ENCODE measurements at regions not wholly inside any gene's neighbourhood (a gene's known extent, or its start where the extent isn't known, plus 50 kb on each side); places are given as distances from the start of the nearest gene placed in this dataset.

- Histone ChIP-seq H3K9ac (ENCODE audit: extremely low read depth, insufficient read length, low read length) (no peak overlapping the region), H2AFZ (ENCODE audit: low read length) (no peak overlapping the region), H3T11ph (ENCODE audit: low read length) (no peak overlapping the region), H2AK5ac (ENCODE audit: insufficient read length, low read length) (no peak overlapping the region), H3K27me3 (ENCODE audit: insufficient read depth, low read length) (no peaks in the 10 kb centered on the region), H3K79me2 (ENCODE audit: insufficient read depth, low read length) (no peaks in the 10 kb centered on the region), H3K56ac (ENCODE audit: insufficient read length, low read depth, low read length) (no peak overlapping the region), H3K9me3 (ENCODE audit: control insufficient read depth, low read depth, low read length) (peaks cover 28% of the 10 kb centered on the region), H2BK5ac (ENCODE audit: insufficient read length, low read length) (no peak overlapping the region), H4K91ac (ENCODE audit: insufficient read length, low read depth, low read length) (no peak overlapping the region), H3K4me1 (ENCODE audit: insufficient read depth, low read length) (no peaks in the 10 kb centered on the region), H3K27ac (ENCODE audit: insufficient read length, low read depth, low read length) (no peak overlapping the region), H3K18ac (ENCODE audit: insufficient read length, low read depth, low read length) (no peak overlapping the region), H4K8ac (replicated peaks; ENCODE audit: insufficient read length, low read depth, low read length) (no peak overlapping the region), H3K4me2 (ENCODE audit: insufficient read depth, insufficient read length, low read length) (no peak overlapping the region), H3K4ac (ENCODE audit: low read depth, low read length) (no peak overlapping the region), H2BK120ac (ENCODE audit: low read depth, low read length, poor library complexity, severe bottlenecking) (no peak overlapping the region), H3K14ac (ENCODE audit: insufficient read depth, low read length) (no peak overlapping the region), H3K23ac (ENCODE audit: insufficient read length, low read depth, low read length) (no peak overlapping the region), H2BK15ac (ENCODE audit: low read depth, low read length) (no peak overlapping the region), H2BK20ac (ENCODE audit: low read depth, low read length, poor library complexity, severe bottlenecking) (no peak overlapping the region), H4K20me1 (ENCODE audit: control insufficient read depth, insufficient read depth, insufficient read length) (no peaks in the 10 kb centered on the region), H3K79me1 (ENCODE audit: insufficient read depth, low read depth, low read length, poor library complexity, severe bottlenecking) (no peaks in the 10 kb centered on the region), H2BK12ac (ENCODE audit: insufficient read length, low read depth, low read length) (no peak overlapping the region), H3K23me2 (ENCODE audit: insufficient read length, low read depth, low read length, poor library complexity, severe bottlenecking) (no peaks in the 10 kb centered on the region), H4K5ac (ENCODE audit: insufficient read length, low read depth, low read length) (no peak overlapping the region)
- Mint-ChIP-seq H3K4me1 (peaks cover 3 to 8% of the 10 kb centered on the region in 2 experiments), H3K27ac (no peak overlapping the region), H3K9me3 (peaks cover 53 to 60% of the 10 kb centered on the region in 2 experiments), H3K36me3 (ENCODE audit: insufficient read depth in 1 of 3, low read depth in 3 of 3) (peaks cover 8 to 13% (median 8%) of the 10 kb centered on the region in 3 experiments; a peak in 6 of 7 replicates), H3K27me3 (ENCODE audit: low read depth) (no peaks in the 10 kb centered on the region; the same call in 1 of the 2 replicates), H3K4me3 (no peak overlapping the region)
- no peak for DNase-seq
- no peak for TF ChIP-seq CTCF (conservative IDR thresholded peaks at IDR 0.05)
- WGBS (ENCODE audit: extremely low coverage, insufficient read length, low lambda C conversion rate), result no CpG with 5 or more reads among the region's 2 CpGs
Measured at GRCh38 chrX:65933085-65933589, 106.7 kb downstream of the VSIG4 start.
